NCI-H1694 treated with DMSO at 0.1 percent for 48 hours (cell line): ENCODE measurements at regions not wholly inside any gene's neighbourhood (a gene's known extent, or its start where the extent isn't known, plus 50 kb on each side); places are given as distances from the start of the nearest gene placed in this dataset.

Experiments
- DNase-seq: peaks from one replicate; lab custom pipeline; 2025; lab: John Stamatoyannopoulos, UW

GRCh38 chr1:43008115-43009060 is 49.7 kb upstream of the SLC2A1 start:
- DNase-seq, result no peak
